ENCODE measurements at regions not wholly inside any gene's neighbourhood (a gene's known extent, or its start where the extent isn't known, plus 50 kb on each side); places are given as distances from the start of the nearest gene placed in this dataset.
"Not testable (repeated sequence)": the region's sequence is repeated elsewhere in the genome, so short reads cannot be mapped to it uniquely, and the experiment has no call there.

DNA sequence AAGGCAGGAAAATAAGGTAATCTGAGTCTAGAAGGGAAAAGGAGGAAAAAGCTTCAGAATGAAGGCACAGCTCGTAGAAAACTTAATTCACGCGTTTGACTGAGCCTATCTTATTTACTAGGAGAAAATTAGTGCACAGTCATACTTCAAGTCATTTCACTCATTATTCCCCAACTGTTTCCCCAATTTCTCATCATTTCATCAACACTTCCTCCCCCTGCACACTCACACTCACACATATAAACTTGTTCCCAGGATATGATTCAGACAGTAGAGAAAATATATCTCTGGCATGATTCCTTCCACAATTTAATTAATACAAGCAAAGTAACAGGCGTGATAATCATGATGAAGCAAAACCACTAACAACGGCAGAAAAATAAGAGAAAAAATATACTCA, 94.5 kb upstream of the F13A1 start:
- no peak for DNase-seq

DNA sequence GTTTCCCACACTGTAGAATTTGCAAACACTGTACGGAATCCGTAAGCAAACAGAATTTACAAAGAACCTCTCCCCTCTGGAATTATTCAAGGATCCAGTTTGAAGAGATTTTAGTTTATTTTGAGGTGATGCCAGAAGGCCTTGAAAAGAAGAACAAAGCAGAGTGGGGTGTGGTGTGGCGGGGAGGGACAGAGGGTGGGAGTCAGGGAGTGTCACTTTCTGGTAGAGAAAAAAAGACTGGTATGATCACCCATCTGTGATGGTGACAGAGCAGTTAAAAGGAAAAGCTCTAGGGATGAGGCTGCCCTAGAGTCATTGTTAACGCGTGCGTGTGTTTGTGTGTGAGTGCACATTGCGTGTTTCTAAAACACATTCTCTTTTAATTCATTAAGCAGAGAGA, 97.0 kb upstream of the F13A1 start:
- DNase-seq: no peak

DNA sequence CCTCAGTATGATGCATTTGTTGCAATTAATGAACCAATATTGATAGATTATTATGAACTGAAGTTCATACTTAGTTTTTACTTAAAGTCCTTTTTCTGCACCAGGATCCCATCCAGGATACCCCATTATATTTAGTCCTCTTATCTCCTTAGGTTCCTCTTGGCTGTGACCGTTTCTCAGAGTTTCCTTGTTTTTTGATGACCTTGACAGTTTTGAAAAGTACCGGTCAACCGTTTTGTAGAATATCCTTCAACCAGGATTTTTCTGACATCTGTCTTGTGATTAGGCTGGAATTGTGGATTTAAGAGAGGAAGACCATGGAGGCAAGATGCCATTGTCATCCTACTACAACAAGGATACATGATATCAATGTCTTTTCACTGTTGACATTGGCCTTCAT, 98.0 kb upstream of the F13A1 start:
- DNase-seq: no peak

DNA sequence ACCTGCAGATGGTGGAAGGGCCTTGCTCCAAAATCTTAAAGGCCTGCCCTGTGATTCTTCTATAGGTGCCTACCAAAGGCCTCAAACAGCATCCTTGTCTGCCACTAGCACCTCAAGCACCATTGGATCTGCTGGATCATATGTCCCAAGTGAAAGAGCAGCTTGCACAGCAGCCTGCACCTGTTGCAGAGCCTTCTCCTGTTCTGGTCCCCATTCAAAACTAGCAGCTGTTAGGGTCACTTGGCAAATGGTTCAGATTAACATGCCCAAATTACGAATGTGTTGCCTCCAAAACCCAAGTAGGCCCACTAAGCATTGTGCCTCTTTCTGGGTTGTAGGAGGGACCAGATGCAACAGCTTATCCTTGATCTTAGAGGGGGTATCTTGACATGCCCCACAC, 99.6 kb upstream of the F13A1 start:
- no peak for DNase-seq

DNA sequence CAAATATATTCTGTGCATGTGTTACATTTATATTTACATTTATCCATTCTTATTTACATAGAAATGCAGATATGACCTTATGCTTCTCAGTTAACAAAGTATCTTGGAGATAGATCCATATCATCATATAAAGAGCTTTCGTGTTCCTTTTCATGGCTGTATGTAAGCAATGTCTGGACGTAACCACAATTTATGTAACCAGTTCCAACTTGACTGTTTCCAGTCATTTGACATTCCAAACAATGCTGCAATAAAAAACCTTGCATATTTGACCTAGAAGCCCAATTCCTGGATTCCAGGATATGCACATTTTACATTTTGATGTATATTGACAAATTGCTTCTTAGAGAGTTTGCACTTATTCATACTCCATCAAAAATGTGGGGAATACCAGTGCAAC, 113.7 kb upstream of the F13A1 start:
- DNase-seq: no peak

DNA sequence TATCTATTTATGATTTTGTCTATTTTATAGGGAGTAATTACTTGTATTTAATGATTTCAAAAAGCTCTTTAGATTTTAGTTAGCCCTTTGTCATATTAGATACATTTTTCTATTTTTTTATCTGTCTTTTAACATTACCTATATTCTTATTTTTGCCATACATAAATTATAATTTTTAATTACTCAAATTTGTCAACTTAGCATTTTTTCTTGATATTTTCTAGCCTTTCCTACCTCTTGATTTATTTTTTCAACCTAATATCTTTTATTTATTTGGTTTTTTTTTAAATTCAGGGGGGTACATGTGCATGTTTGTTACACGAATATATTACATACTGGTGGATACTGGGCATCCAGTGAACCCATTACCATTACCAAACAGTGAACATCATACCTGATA, 114.3 kb upstream of the F13A1 start:
- DNase-seq: no peak

DNA sequence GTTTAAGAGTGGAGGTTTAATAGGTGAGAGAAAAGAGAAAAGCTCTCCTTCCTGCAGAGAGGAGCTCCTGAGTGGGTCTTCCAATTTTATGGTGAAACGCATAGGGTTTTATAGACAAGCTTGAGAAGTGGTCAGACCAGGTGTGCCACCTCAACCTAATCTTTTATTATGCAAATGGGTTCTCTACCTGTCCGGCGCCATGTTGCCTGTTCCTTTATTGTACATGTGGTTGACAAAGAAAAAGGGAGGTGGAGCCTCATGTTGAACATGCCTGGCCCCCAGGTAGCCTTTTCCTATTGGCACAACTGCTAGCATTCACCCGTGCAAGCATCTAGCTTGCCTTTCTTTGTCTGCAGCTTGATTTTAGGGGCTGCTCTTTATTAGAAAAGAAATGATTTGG, 115.9 kb upstream of the F13A1 start:
- DNase-seq: no peak

DNA sequence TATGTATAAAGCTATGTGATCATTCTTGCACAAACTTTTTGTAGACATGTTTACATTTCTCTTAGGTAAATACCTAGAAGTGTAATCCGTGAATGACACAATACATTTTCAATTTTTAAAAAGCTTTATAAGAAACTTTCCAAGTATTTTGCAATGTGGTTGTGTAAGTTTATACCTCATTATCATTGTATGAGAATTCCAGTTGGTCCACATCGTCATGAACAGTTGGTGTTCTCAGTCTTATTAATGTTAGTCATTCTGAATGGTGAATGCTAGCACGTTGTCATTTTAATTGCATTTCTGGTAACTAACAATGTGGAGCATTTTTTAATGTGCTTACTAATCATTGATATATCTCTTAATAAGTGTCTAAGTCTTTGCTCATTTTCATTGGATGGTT, 116.5 kb upstream of the F13A1 start:
- no peak for DNase-seq

DNA sequence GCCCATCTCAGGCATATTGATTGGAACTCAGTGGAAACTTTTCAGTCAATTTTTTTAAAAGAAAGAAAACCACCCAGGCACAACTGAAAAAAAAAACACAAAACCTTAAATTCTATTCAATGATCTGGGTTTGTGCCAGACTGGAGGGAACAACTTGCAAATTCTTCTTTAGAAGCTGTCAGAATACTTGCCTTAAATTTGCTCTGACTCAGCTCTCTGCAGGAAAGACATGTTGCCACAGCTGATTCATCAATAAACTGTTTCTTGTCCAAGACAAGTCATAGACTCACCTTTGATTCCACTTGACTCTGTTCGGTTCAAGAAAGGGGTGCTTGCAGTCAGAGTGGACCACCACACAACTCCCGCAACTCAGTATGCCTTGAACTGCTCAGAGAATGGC, 117.8 kb upstream of the F13A1 start:
- no peak for DNase-seq

DNA sequence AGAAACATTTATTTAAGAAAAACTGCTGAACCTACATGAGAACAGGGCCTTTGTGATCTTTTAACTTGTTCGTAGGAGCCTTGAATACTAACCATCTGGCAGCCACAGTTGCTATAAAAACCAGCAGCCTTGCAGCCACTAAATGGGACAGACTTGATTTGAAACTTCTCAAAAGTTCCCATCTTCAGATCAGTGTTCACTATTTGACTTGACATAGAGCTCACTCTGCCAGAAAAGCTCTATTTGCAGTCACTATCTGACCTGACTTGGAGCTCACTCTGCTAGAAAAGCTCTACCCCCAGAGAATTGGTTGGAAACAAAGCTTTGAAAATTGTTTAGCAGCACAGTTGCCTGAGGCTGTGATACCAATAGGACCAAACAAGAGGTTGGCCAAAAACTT, 119.3 kb upstream of the F13A1 start:
- DNase-seq: no peak

DNA sequence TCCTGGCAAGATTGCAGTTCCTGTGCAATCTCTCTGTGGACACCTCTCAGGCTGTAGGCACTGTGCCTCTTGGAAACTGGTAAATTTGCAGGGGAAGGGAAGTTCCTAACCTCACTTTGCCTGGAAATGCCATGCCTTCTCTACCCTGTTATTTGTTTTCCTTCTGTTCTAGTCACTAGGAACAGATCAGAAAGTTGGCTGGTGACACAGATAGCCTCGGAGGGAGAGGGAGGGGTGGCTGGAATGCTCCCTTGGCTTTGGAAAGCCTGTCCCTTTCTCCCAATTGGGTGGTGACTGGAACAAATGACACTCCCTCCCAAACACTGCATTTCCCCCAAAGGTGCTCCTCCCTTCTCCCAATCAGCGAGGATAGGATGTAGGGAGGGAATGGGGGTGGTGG, 131.5 kb upstream of the F13A1 start:
- DNase-seq: no peak

DNA sequence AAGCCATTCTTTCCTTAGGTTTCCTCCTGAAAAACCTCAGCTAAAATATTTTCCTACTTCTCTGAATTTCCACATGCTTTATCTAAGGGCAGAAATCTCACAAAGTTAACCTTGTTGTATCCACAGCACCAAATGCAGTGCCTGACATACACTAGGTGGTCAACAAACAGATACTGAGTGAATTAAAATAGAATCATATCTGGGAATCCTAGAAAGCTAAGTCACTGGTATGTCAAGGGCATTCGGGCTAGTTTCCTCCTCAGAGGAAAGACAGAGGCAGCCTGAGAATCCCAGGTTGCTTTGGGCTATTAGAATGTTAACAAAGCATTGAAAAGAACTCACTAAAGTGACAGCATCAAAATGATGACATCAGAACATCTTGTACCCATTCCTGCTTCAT, 132.7 kb upstream of the F13A1 start:
- no peak for DNase-seq

DNA sequence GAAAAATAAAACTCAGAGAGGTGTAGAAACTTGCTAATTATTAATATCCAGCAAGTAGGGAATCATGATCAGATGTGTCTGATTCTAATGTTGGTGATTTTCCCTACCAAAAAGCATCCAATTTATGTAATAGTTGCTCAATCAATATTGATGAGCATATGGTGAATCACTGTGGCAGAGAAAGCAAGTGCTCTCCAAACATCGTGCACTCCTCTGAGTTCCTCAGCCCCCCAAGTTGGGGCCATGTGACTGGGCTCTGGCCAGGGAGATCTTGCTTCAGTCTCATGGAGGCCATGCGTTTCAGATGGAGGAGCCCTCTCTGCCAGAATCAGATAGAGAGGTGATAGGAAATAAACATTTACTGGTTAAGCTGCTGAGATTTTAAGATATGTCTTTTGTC, 133.2 kb upstream of the LY86 start:
- DNase-seq: no peak

DNA sequence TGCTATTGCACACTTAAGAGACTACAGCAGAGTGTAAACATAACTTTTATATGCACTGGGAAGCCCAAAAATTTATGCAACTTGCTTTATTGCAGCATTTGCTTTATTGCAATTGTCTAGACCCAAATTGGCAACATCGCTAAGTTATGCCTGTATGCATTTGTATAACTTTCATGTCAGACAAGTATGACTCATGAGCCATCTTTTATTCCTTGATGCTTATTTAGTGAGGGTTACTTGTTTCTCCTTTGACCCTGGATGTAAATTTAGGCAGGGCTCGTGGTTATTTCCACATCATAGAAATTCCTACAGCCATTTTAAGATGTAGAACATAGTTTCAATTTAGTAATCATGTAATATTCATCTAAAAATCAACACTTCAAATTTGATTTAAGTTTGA, 130.3 kb upstream of the LY86 start:
- DNase-seq: no peak

DNA sequence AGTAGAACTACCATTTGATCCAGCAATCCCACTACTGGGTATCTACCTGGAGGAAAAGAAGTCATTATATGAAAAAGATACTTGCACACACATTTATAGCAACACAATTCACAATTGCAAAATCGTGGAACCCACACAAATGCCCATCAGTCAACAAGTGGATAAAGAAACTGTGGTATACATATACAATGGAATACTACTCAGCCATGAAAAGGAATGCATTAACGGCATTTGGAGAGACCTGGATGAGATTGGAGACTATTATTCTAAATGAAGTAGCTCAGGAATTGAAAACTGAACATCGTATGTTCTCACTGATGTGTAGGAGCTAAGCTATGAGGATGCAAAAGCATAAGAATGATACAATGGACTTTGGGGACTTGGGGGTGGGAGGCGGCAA, 128.6 kb upstream of the LY86 start:
- not testable (repeated sequence) for DNase-seq

DNA sequence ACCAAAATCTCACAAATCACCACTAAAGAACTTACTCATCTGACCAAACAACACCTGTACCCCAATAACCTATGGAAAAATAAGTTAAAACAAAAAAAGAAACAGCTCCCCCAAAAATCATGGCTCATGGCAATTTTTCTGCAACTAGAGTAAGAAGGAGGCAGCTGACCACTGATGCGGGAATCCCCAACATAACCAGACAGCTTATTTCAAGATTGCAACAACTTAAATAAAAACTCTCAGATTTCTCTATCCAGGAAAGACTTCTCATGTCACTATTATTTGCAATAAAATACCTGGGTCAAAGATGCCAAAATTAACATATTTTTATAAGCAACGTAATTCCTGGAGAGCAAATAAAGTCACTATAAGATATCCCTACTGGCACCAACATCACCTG, 128.1 kb upstream of the LY86 start:
- no peak for DNase-seq

DNA sequence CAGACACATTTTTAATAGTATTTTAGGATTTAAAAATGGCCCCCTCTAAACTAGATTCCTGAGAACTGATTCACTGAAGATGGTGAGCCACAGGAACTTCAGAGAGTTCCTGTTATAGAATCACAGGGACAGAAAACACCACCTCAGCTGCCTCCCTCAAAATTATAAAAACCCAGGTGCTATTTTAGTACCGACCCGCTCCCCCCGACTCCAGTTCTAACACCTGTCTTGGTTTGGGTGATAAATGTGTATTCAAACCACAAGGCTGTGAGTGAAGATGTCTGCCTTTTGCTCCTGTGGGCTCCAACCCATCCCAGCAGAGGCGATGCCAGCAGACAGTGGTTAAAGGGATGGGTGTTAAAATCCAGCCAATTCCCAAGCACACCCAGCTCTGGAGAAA, 127.4 kb upstream of the LY86 start:
- DNase-seq: no peak

DNA sequence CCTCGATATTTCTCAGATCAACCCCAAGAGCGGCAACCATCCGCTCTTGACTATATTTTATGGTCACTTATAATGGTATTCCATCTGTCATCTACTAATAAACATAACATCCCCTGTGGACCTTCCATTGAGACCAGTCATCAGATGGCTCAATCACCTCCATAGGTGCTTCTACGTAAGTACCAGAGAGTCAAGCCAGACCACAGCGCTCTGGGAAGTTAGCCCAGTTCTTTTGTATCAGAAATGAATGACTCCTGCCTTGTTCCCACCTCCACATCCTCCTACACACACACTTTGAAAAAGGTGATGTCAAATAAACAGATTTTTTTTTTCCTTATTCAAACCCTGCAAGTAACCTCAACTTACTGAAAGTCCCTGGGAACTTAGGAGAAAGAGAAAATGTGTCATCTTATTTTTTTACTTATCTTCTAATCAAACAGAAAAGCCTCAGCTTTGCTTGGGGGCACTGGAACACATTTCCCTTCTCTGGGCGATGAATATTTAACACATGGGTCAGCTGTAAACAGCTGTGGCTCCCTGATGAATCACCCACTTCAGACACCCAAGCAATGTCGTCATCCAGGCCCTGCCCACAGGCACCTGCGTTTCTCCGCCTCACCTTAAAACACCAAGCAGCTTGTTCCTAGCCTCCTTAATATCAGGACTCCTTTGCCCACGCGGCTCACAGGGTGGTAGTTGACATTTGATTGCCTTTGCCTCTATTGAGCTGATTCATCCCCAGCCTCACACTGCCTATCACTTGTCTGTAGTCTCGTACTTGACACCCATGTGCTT, 121.4 kb upstream of the LY86 start:
- no peak for DNase-seq

DNA sequence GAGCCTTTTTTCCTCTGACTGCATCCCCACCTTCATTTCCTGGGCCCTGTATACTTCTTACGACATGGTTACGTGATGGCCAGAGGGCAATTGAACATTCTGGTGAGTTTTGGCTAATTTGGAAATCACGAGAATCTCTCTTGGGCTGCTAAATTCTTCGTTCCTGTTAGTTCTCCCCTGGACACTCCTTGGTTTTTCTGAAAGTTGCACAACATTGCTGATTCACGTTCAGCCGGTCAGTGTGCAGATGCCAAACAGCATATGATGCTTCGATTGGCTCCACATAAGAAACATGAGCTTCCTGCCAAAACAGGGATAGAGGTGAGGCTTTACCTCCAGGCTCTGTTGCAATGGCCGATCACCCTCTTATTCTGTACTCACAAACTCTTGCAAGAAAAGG, 119.4 kb upstream of the LY86 start:
- no peak for DNase-seq

DNA sequence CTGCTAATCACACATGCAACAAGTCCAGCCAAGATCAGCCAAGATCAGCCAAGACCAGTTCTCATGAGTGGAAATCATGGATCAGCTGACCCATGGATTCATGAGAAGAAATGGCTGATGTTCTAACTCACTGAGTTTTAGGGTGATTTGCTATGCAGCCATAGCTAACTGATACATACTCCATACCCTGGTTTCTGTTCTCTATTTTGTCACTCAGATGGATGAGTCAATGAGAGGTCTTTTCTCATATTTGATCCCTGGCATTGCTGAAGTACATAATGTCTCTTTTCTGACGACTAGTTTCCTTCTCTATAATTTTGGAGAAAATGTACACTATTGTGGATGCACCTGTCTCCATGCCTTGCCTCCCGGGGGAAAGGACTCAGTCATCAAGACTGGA, 118.4 kb upstream of the LY86 start:
- no peak for DNase-seq

DNA sequence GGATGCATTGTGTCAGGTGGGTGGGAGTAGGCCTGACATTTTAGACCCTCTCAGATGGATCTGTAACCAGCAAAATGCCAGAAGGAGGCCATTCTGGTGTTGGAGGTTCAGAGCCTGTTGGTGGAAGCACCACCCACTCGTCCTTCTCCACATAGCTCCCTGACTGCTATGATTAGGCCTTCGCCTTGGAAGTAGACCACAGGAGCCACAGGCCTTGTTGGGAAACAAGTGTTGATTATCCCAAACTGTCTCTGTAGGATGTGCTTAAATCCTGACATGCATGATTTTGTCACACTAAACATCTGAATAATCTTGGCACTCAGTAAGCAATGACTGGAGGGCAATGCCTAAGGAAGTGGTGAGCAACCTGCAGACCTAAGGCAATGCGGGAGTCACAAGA, 117.2 kb upstream of the LY86 start:
- DNase-seq: no peak

DNA sequence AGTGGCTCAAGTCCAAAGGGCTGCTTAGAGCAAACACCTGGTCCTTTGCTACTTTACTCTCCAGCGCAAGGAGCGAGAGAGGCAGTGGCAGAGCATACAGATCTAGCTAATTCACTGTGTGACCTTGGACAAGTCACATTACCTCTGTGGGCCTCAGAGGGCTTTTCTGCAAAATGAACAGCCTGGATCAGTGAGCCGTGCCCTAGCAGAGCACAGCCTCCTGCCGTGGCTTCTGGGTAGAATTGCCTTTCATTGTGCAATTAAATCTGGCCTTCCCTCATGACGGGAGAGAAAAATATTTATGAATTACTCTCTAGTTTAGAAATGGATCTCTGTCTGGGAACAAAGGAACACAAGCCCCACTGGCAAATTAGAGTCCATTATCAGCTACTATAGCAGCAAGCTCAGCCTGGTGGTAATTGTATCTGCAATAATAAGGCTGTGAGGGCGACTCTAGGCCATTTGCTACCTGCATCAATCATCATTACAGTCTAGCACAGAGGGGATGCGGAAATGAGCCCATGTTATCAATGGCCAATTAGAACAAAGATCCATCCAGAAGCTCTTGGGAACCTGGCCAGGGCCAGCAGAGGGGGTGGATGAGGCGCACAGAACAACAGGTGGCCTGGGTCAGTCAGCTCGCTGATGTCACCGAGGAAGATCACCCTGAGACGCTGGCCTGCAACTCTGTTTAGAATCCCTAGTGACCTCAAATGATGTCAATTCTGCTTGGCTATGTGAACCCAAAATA, 114.2 kb upstream of the LY86 start:
- DNase-seq: no peak

DNA sequence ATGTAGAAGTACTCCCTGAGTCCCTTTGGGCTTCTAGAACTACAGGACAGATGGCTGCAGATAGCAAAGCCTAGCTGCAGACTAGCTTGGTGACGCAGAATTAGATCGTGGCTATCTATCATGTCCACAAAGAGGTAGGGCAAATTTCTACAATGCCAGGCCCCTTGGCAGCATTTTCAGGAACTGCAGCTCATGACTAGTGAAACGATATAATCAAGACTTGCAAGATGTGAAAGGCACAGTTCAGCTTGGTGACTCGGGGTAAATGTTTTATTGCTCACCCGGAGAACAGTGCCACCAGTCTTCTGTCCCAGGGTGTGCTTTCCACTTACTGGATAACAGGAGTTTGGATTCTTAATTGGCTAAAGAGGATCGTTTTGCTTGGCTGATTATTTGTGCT, 108.7 kb upstream of the LY86 start:
- DNase-seq: no peak

DNA sequence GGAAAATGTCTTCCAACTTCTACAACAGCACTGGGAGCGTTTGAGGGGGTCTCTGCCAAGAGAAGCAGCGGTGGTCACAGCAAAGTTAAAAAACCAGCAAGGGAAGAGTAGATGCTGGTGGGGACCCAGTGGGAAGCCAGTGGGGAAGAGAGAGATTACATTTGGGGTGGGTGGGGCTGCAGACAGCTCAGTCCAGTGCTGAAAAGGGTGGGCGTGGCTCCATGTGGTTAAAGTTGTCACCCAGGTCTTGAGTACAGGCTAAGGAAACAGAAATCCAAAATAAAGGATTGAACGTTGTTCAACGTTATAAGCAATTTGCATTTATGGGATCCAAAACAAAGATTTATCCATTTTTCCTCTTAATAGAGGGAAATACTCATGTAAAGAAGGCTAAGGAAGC, 106.3 kb upstream of the LY86 start:
- no peak for DNase-seq

DNA sequence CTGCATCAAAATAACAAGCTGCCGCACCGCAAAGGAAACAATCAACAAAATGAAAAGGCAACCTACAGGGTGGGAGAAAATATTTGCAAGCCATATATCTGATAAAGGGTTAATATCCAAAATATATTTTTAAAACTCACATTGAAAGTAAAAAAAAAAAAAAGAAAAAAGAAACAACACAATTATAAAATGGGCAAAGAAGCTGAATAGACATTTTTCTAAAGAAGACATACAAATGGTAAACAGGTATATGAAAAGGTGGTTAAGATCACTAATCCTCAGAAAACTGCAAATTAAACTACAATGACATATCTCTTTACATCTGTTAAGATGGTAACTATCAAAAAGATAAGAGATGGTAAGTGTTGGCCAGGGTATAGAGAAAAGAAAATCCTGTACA, 105.4 kb upstream of the LY86 start:
- DNase-seq: no peak

Data from SIG-M5 (cell line).